Pancreas (tissue), 10 donors: ENCODE measurements at regions not wholly inside any gene's neighbourhood (a gene's known extent, or its start where the extent isn't known, plus 50 kb on each side); places are given as distances from the start of the nearest gene placed in this dataset.
"Not testable (repeated sequence)": the region's sequence is repeated elsewhere in the genome, so short reads cannot be mapped to it uniquely, and the experiment has no call there.

Source experiments
- ATAC-seq, 4 donors: fragments of 200-7000 bp; cut with Tn5 transposase; one replicate each; pipeline versions ENCODE4 v1.8.0 to v1.9.1; 2020; ENCODE audit warnings: mild to moderate bottlenecking in 4 of 4, moderate library complexity in 4 of 4
- DNase-seq, 6 donors: peaks; one replicate each; pipeline ENCODE4 v3.0.0-alpha.2; 2020
- FAIRE-seq: peaks from 2 replicates; lab custom pipeline; 2012; peaks lifted over from hg19 to GRCh38; lab: Jason Lieb, UNC
- H3K27ac ChIP-seq, 4 donors: fragments of 200-600 bp; sonication (generic); 1 replicate in 3 of 4; 2 replicates in 1 of 4; pipeline versions ENCODE4 v1.5.0 to v1.8.0; 2020
- H3K27me3 ChIP-seq, 4 donors: fragments of 200-600 bp; one replicate each; pipeline ENCODE4 v1.8.0; 2021
- H3K36me3 ChIP-seq, 3 donors: fragments of 200-600 bp; sonication (generic) in 1 of 3; one replicate each; pipeline versions ENCODE4 v1.5.0 to v1.8.0; 2020 to 2021
- H3K4me1 ChIP-seq, 3 donors: fragments of 200-600 bp; one replicate each; pipeline ENCODE4 v1.8.0; 2021
- H3K4me3 ChIP-seq, 4 donors: fragments of 200-600 bp; sonication (generic) in 2 of 4; one replicate each; pipeline versions ENCODE4 v1.5.0 to v1.8.0; 2020 to 2021
- H3K9me3 ChIP-seq, 4 donors: fragments of 200-600 bp; one replicate each; pipeline ENCODE4 v1.8.0; 2021
- CTCF ChIP-seq, 4 donors: fragments of 200-600 bp; sonication (generic) in 3 of 4; IDR thresholded peaks; one replicate each; pipeline versions ENCODE4 v1.5.0 to v1.8.0; 2021; ENCODE audit warnings: antibody characterized with exemption in 4 of 4
- WGBS, 2 donors: extraction: QIAGEN DNeasy Blood & Tissue Kit; methylation state at CpG; one replicate each; pipeline ENCODE4 v1.1.7; 2013; 5-methylcytosine and 5-hydroxymethylcytosine counted together
- intact Hi-C, 3 donors: fragments of 100-400 bp; cut with DNase I; formaldehyde crosslinking; loops; one replicate each; pipeline versions ENCODE4 v1.11.1 to v1.14.2; 2022
- donor health status: healthy with polysubstance abuse.
- donor health status: DM: no; HTN: no; CAD: no; lungs with moderate emphysema.
- donor health status: DM: no; HTN: no; CAD: no.
- donor health status: control.
- donor health status: control.
- donor health status: Bipolar disorder and iron deficiency.
- donor health status: DM: yes; HTN: yes; CAD: no.
- donor health status: DM: no; HTN: no; CAD: no.
- donor health status: DM: no; HTN: no; CAD: no.
- donor health status: DM: yes; HTN: yes; CAD: no.

DNA sequence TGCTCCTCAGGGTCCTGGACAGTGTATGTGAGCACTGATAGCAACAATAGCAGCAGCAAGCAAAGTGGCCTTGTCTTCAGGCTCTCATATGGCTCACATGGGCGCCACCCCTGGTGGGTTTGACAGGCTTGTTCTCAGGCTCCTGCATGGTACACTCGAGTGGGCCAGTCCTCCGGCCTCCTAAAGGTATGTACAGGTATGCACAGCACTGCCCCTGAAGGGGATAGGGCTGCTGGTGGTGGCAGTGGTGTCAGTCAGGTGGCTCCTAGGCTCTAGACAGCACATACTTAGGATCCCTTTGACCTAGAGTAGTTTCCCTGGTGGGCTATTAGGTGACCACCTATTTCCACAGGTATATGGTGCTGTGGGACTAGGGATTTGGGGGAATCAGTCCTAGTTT lies 79.8 kb downstream of the LGALS9B start:
- H3K9me3 ChIP-seq, DNase-seq, H3K4me3 ChIP-seq, H3K36me3 ChIP-seq, intact Hi-C loops, H3K4me1 ChIP-seq, H3K27ac ChIP-seq, ATAC-seq, FAIRE-seq, H3K27me3 ChIP-seq: not testable (repeated sequence)
- 67 to 86% methylated on average over 1 to 3 of the region's 3 CpGs for WGBS, 2 donors

DNA sequence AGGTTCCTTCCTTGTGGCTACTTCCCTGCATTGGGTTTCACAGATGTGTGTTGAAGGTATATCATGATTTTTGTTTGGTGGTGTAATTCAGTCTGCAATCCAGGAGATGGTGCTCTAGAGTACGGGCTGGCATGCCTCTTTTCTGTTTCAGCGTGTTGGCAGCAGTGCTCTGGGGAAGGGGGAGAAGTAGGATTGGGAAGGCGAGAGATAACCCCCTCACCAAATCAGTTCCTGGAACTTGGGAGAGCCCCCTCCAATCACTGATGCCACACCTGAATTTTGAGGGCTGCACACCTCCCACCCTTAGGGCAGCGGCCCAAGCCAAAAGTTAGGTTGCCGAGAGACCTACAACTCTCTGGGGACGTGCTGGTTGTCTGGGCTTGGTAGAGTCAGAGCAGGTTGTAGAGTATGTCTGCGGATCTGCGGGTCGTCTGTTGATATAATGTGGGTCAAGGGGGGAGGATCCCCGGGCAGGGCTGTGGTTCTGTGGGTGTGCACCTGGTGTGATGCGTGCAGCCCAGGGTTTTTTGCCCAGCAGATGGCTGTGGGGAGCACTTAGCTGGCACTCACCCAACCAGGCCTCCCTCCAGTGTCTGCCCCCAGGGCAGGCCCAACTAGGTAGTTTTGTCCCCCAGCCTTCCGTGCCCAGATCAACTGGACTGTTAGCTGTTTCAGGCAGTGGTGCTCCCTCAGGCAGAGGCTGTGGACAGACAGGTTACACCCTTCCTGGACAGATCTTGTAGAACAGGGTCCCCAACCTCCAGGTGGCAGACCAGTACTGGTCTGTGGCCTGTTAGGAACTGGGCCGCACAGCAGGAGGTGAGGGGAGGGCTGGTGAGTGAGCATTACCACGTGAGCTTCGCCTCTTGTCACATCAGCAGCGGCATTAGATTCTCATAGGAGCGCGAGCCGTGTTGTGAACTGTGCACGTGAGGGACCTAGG lies 85.7 kb downstream of the LGALS9B start:
- H3K27me3 ChIP-seq, H3K4me3 ChIP-seq, H3K27ac ChIP-seq, FAIRE-seq, H3K9me3 ChIP-seq, H3K36me3 ChIP-seq, H3K4me1 ChIP-seq, intact Hi-C loops: not testable (repeated sequence)
- peak in 1 of 6 donors; percentile 14 for DNase-seq
- TF ChIP-seq CTCF (IDR thresholded peaks at IDR 0.05): peak in 2 of 4 donors; percentile 9 to 23
- whole genome bisulfite sequencing, 2 donors: 36 to 49% methylated on average over 9 to 20 of the region's 20 CpGs
- peak; percentile 35 to 86 (median 77) for ATAC-seq

GRCh38 chr17:20380625-20381024 lies 86.7 kb downstream of the LGALS9B start:
- FAIRE-seq, H3K9me3 ChIP-seq, H3K36me3 ChIP-seq, H3K4me1 ChIP-seq, H3K27me3 ChIP-seq, H3K4me3 ChIP-seq, intact Hi-C loops, ATAC-seq, H3K27ac ChIP-seq, DNase-seq: not testable (repeated sequence)
- WGBS, 2 donors: 47 to 56% methylated on average over 2 of the region's 2 CpGs

GRCh38 chr17:20379251-20379650 lies 88.1 kb downstream of the LGALS9B start:
- DNase-seq, H3K36me3 ChIP-seq, H3K27me3 ChIP-seq, H3K9me3 ChIP-seq, H3K4me1 ChIP-seq, ATAC-seq, intact Hi-C loops, H3K4me3 ChIP-seq, FAIRE-seq, H3K27ac ChIP-seq: not testable (repeated sequence)

GRCh38 chr17:20376642-20377041 lies 90.7 kb downstream of the LGALS9B start:
- H3K4me1 ChIP-seq, H3K36me3 ChIP-seq, H3K27me3 ChIP-seq, intact Hi-C loops, DNase-seq, H3K27ac ChIP-seq, H3K9me3 ChIP-seq, FAIRE-seq, H3K4me3 ChIP-seq: not testable (repeated sequence)
- peak in 2 of 4 donors; percentile 44 to 67 for ATAC-seq
- whole genome bisulfite sequencing, 2 donors: 13 to 17% methylated on average over 5 to 19 of the region's 23 CpGs

DNA sequence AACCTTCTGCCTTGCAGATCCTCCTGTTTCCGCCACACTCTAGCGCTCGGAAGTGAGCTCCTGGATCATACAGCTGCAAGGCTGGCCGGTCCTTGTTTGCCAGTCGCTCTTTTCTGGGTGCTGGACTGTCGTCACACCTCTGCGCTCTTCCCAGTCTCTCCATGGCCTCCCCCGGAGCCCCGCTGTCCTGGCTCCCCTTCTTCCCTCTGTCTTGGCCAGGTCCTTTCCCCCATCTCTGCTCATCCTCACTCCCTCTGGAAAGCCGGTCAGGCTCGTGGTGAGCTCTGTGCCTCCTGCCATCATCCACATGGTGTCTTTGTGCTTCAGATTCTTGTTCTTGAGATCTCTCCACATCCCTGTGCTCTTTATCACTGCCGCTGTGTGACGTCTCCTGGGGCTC lies 91.6 kb downstream of the LGALS9B start:
- 70 to 78% methylated on average over 9 to 12 of the region's 13 CpGs for WGBS, 2 donors
- ATAC-seq, H3K36me3 ChIP-seq, intact Hi-C loops, FAIRE-seq, H3K4me1 ChIP-seq, H3K27ac ChIP-seq, H3K27me3 ChIP-seq, H3K4me3 ChIP-seq, DNase-seq, H3K9me3 ChIP-seq: not testable (repeated sequence)
